Nephron progenitor cell (in vitro differentiated cells): ENCODE measurements at regions not wholly inside any gene's neighbourhood (a gene's known extent, or its start where the extent isn't known, plus 50 kb on each side); places are given as distances from the start of the nearest gene placed in this dataset.
"Not testable (repeated sequence)": the region's sequence is repeated elsewhere in the genome, so short reads cannot be mapped to it uniquely, and the experiment has no call there.

Experiments
- DNase-seq: peaks from one replicate; pipeline ENCODE4 v3.0.0; 2021
- H3K27ac Mint-ChIP-seq: 2 replicates; pipeline ENCODE4 v1.8.0; 2021; ENCODE audit warnings: mild to moderate bottlenecking, moderate library complexity, mixed read lengths
- H3K27me3 Mint-ChIP-seq: 2 replicates; pipeline ENCODE4 v1.8.0; 2021; ENCODE audit warnings: mild to moderate bottlenecking, low read depth, mixed read lengths; ENCODE audit not compliant: poor library complexity
- H3K36me3 Mint-ChIP-seq: 2 replicates; pipeline ENCODE4 v1.8.0; 2021; ENCODE audit warnings: low read depth, mixed read lengths
- H3K4me1 Mint-ChIP-seq: 2 replicates; pipeline ENCODE4 v1.8.0; 2021; ENCODE audit warnings: mixed read lengths
- H3K4me3 Mint-ChIP-seq: 2 replicates; pipeline ENCODE4 v1.8.0; 2021; ENCODE audit warnings: mild to moderate bottlenecking, moderate library complexity, mixed read lengths
- H3K9me3 Mint-ChIP-seq: 2 replicates; pipeline ENCODE4 v1.8.0; 2021; ENCODE audit warnings: mild to moderate bottlenecking, moderate library complexity, mixed read lengths
- TF ChIP-seq, protein P1 (sequence below): fragments of 200-600 bp; sonication (generic); IDR thresholded peaks from 2 replicates; pipeline ENCODE4 v1.5.0; 2021; ENCODE audit warnings: antibody characterized with exemption

DNA sequence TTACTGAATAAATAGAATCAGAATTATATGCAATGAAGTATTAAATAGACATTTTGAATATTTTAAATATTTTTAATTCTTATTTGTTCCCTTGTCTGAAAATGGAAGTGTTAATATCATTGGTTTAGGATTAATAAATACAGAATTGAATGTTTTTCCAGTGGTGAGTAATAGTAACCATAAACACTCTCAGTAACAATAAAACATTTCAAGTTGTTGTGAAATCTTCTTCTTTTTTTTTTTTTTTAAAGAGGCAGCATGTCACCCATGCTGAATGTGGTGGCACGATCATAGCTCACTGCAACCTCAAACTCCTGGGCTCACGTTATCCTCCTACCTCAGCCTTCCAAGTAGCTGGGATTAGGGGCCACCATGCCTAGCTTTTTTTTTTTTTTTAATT, 86.2 kb upstream of the ZBTB18 start:
- H3K4me1 Mint-ChIP-seq, result peaks cover 14% of the 10 kb centered on the region
- no peaks in the 10 kb centered on the region for H3K9me3 Mint-ChIP-seq
- H3K27me3 Mint-ChIP-seq, result peaks cover 3% of the 10 kb centered on the region
- no peak for DNase-seq
- H3K36me3 Mint-ChIP-seq, result no peaks in the 10 kb centered on the region
- no peak overlapping the region for H3K27ac Mint-ChIP-seq
- TF ChIP-seq, protein P1, sequence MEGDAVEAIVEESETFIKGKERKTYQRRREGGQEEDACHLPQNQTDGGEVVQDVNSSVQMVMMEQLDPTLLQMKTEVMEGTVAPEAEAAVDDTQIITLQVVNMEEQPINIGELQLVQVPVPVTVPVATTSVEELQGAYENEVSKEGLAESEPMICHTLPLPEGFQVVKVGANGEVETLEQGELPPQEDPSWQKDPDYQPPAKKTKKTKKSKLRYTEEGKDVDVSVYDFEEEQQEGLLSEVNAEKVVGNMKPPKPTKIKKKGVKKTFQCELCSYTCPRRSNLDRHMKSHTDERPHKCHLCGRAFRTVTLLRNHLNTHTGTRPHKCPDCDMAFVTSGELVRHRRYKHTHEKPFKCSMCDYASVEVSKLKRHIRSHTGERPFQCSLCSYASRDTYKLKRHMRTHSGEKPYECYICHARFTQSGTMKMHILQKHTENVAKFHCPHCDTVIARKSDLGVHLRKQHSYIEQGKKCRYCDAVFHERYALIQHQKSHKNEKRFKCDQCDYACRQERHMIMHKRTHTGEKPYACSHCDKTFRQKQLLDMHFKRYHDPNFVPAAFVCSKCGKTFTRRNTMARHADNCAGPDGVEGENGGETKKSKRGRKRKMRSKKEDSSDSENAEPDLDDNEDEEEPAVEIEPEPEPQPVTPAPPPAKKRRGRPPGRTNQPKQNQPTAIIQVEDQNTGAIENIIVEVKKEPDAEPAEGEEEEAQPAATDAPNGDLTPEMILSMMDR, result no peak
- no peak overlapping the region for H3K4me3 Mint-ChIP-seq

DNA sequence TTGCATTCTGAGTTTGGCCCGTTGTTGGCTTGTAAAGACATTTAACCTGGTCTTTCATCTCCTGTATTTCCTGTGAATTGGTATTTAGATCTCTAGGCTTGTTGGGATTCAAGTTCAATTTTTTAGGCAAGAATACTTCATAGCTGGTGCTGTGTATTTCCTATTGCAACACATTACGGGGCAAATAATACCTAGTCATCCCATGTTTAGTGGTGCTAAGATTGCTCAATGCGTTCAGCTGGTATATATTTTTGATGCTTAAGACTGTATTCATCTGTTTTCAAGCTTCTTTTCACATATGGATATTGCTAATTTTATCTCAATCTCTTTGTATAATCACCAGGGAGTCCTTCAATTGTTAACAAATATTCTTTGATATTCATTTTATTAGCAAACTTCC, 87.5 kb upstream of the ZBTB18 start:
- Mint-ChIP-seq H3K36me3 (no peaks in the 10 kb centered on the region), H3K27ac (no peak overlapping the region), H3K4me1 (peaks cover 11% of the 10 kb centered on the region), H3K27me3 (peaks cover 9% of the 10 kb centered on the region), H3K4me3 (no peak overlapping the region), H3K9me3 (no peaks in the 10 kb centered on the region)
- TF ChIP-seq, protein P1, result no peak
- no peak for DNase-seq

DNA sequence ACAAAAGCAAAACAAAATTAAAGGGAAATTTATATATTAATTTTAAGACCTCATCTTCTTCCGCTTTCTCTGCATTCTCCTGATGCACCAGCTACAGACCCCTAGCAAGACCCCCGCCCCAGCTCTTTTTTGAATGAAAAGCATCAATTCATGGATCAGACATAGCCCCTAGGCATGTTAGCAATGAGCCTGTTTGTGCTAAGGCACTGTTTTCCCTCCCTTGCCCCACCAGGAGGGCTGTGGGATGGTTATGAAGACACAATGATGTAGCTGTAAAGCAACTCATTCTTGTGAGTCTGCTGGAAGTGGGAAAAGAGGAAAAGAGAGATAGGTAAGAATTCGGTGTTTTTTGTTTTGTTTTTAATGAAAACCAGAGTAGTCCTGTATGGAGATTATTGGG, 88.5 kb upstream of the ZBTB18 start:
- peaks cover 9% of the 10 kb centered on the region for H3K27me3 Mint-ChIP-seq
- TF ChIP-seq, protein P1, result no peak
- no peaks in the 10 kb centered on the region for H3K9me3 Mint-ChIP-seq
- DNase-seq, result no peak
- no peaks in the 10 kb centered on the region for H3K36me3 Mint-ChIP-seq
- H3K4me3 Mint-ChIP-seq, result no peak overlapping the region
- H3K4me1 Mint-ChIP-seq, result peaks cover 1% of the 10 kb centered on the region
- H3K27ac Mint-ChIP-seq, result no peak overlapping the region

DNA sequence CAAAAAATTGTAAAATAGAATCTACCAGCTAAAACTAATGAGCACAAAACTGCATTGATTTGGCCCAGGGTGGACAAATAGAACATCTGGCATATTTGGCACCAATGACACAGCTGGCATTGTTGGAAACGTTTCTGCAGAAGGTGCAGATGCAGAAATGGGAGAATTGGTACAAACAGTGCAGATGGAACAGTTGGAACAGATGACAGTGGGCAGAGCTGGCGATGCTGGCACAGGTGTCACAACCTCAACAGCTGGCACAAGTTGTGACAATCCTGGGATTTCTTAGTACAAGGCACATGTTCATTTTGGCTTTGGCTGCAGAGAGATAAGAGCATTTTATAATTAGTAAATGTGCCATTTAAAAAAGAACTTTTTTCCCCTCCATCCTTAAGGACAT, 91.1 kb upstream of the ZBTB18 start:
- peaks cover 16% of the 10 kb centered on the region for H3K27me3 Mint-ChIP-seq
- DNase-seq, result no peak
- no peak overlapping the region for H3K4me3 Mint-ChIP-seq
- no peaks in the 10 kb centered on the region for H3K36me3 Mint-ChIP-seq
- H3K4me1 Mint-ChIP-seq, result no peaks in the 10 kb centered on the region
- no peaks in the 10 kb centered on the region for H3K9me3 Mint-ChIP-seq
- H3K27ac Mint-ChIP-seq, result no peak overlapping the region
- TF ChIP-seq, protein P1, result no peak

DNA sequence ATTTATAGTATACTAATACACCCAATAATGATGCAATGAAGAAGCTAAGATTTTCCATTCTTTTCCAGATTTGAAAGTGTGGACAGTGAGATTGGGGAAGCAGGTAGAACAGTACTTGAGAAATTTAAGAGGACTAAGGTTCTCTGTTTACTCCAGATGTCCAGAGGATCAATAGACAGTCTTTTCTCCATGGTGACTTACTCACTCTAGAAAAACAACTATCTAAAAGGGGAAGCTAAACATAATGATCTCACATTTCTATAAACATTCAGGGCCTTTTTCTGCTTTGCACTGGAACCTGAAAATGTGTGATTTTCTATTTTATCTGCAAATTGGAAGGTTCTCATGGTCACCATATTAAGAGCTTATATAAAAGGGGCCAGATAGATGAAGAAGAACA, 93.9 kb upstream of the ZBTB18 start:
- Mint-ChIP-seq H3K9me3 (no peaks in the 10 kb centered on the region), H3K4me3 (no peak overlapping the region), H3K4me1 (peaks cover 11% of the 10 kb centered on the region), H3K27ac (no peak overlapping the region), H3K36me3 (no peaks in the 10 kb centered on the region), H3K27me3 (peaks cover 19% of the 10 kb centered on the region)
- TF ChIP-seq, protein P1, result no peak
- no peak for DNase-seq

DNA sequence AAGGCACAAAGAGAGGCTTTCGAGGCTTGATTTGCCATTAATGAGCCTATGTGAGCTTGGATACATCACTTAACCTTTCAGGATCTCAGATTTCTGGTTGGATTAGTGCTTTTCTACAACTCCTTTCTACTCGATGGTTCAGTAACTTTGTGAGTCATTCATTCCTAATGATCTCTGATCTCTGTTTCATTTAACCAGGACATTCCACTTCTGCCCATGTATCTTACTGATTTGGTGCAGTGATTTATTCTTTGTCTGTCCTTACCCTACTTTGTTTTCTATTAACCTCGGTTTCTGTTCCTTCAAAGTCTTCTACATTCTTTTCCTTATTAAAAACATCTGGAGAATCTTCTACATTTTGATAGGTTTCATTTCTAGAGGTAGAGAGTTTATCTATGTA, 94.6 kb upstream of the ZBTB18 start:
- DNase-seq, result no peak
- Mint-ChIP-seq H3K9me3 (no peaks in the 10 kb centered on the region), H3K4me1 (peaks cover 18% of the 10 kb centered on the region), H3K27ac (no peak overlapping the region), H3K4me3 (no peak overlapping the region), H3K27me3 (peaks cover 18% of the 10 kb centered on the region), H3K36me3 (no peaks in the 10 kb centered on the region)
- TF ChIP-seq, protein P1, result no peak

DNA sequence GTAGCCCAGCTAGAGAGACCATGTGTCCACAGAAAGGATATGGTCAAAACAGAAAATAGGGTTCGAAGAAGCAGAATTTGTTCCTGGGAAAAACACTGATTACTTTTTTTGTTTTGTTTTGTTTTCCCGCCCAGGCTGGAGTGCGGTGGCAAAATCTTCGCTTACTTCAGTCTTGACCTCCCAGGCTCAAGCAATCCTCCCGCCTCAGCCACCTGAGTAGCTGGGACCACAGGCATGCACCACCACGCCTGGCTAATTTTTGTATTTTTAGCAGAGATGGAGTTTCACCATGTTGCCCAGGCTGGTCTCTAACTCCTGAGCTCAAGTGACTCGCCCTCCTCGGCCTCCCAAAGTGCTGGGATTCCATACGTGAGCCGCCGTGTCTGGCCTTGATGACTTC, 99.9 kb upstream of the ZBTB18 start:
- H3K9me3 Mint-ChIP-seq, result not testable (repeated sequence)

More for the DNA sequence above, 99.9 kb upstream of the ZBTB18 start:
- peaks cover 30% of the 10 kb centered on the region for H3K4me1 Mint-ChIP-seq
- H3K4me3 Mint-ChIP-seq, H3K27me3 Mint-ChIP-seq, DNase-seq, H3K27ac Mint-ChIP-seq, H3K36me3 Mint-ChIP-seq: not testable (repeated sequence)
